PC-3 (cell line): ENCODE measurements at regions not wholly inside any gene's neighbourhood (a gene's known extent, or its start where the extent isn't known, plus 50 kb on each side); places are given as distances from the start of the nearest gene placed in this dataset.

Experiments
- ATAC-seq: fragments of 200-7000 bp; cut with Tn5 transposase; 2 replicates; pipeline ENCODE4 v1.9.1; 2020; ENCODE audit warnings: mild to moderate bottlenecking, moderate library complexity
- BruUV-seq: library from RNA; stranded (reverse); fragments of 400-500 nt; replicated peaks from 2 replicates; lab custom pipeline; 2021; lab: Mats Ljungman, UMichigan
- CTCF ChIA-PET: fragments of 300-600 bp; sonication (Branson Sonifier 250); formaldehyde crosslinking; loops from one replicate; lab custom pipeline; 2022; ENCODE audit warnings: antibody characterized with exemption; lab: Charles Lee
- POLR2A ChIA-PET: fragments of 300-600 bp; sonication (Branson Sonifier 250); formaldehyde crosslinking; loops from one replicate; lab custom pipeline; 2022; ENCODE audit warnings: antibody characterized with exemption; ENCODE audit not compliant: unreplicated experiment; lab: Charles Lee
- DNase-seq: peaks from one replicate; pipeline ENCODE4 v3.0.0-alpha.2; 2015
- H2AFZ ChIP-seq: fragments of 300-600 bp; sonication (generic); 2 replicates; pipeline ENCODE4 v1.6.0; 2016; ENCODE audit warnings: antibody characterized with exemption, low read length
- H3F3A ChIP-seq: fragments of 300-600 bp; sonication (generic); one replicate; pipeline ENCODE4 v1.6.0; 2017; ENCODE audit warnings: antibody characterized with exemption, low read length, control low read depth, mild to moderate bottlenecking; ENCODE audit not compliant: unreplicated experiment
- H3K27ac ChIP-seq: fragments of 300-600 bp; sonication (generic); 2 replicates; pipeline ENCODE4 v1.5.1; 2016; ENCODE audit warnings: mild to moderate bottlenecking, low read length
- H3K27me3 ChIP-seq: fragments of 300-600 bp; sonication (generic); 2 replicates; pipeline ENCODE4 v1.6.1; 2016; ENCODE audit warnings: low read length, mixed read lengths
- H3K36me3 ChIP-seq: fragments of 300-600 bp; sonication (generic); 2 replicates; pipeline ENCODE4 v1.6.1; 2016; ENCODE audit warnings: low read depth, mixed run types, low read length, mixed read lengths
- H3K4me1 ChIP-seq: fragments of 300-600 bp; sonication (generic); 2 replicates; pipeline ENCODE4 v1.5.1; 2016; ENCODE audit warnings: low read length; ENCODE audit not compliant: insufficient read depth
- H3K4me2 ChIP-seq: fragments of 300-600 bp; sonication (generic); 2 replicates; pipeline ENCODE4 v1.6.0; 2016; ENCODE audit warnings: low read length
- H3K4me3 ChIP-seq: fragments of 300-600 bp; sonication (generic); 2 replicates; pipeline ENCODE4 v1.5.1; 2016; ENCODE audit warnings: mild to moderate bottlenecking, low read length, mixed read lengths
- H3K79me2 ChIP-seq: fragments of 300-600 bp; sonication (generic); 2 replicates; pipeline ENCODE4 v1.6.1; 2017; ENCODE audit warnings: low read length, mixed read lengths
- H3K9ac ChIP-seq: fragments of 300-600 bp; sonication (generic); 2 replicates; pipeline ENCODE4 v1.6.0; 2016; ENCODE audit warnings: mild to moderate bottlenecking, low read length
- H3K9me2 ChIP-seq: fragments of 300-600 bp; sonication (generic); replicated peaks from 2 replicates; pipeline ENCODE4 v1.6.1; 2016; ENCODE audit warnings: mixed run types, low read length, mixed read lengths
- H3K9me3 ChIP-seq: fragments of 300-600 bp; sonication (generic); 2 replicates; pipeline ENCODE4 v1.6.1; 2016; ENCODE audit warnings: low read length, mixed read lengths
- H4K20me1 ChIP-seq: fragments of 300-600 bp; sonication (generic); 2 replicates; pipeline ENCODE4 v1.6.1; 2016; ENCODE audit warnings: low read length, mixed read lengths
- CTCF ChIP-seq: fragments of 300-600 bp; sonication (generic); conservative IDR thresholded peaks from 2 replicates; pipeline ENCODE4 v1.5.1; 2017; ENCODE audit warnings: antibody characterized with exemption, low read depth, mild to moderate bottlenecking, low read length
- EZH2 ChIP-seq: fragments of 300-600 bp; sonication (generic); IDR thresholded peaks from one replicate; pipeline ENCODE4 v1.6.1; 2017; ENCODE audit warnings: antibody characterized with exemption, mild to moderate bottlenecking, low read length; ENCODE audit not compliant: unreplicated experiment
- EZH2phosphoT487 ChIP-seq: fragments of 300-600 bp; sonication (generic); IDR thresholded peaks from 2 replicates; pipeline ENCODE4 v1.6.1; 2018; ENCODE audit warnings: mild to moderate bottlenecking, antibody characterized with exemption, low read length, borderline replicate concordance
- intact Hi-C: fragments of 100-400 bp; cut with micrococcal nuclease; formaldehyde crosslinking; loops from 2 replicates; pipeline ENCODE4 v1.9.0; 2023

GRCh38 chr10:65816536-65816935 lies 1109.3 kb upstream of the LRRTM3 start:
- H3K4me2 ChIP-seq = no peak overlapping the region
- DNase-seq (no peak), ATAC-seq (no peak)
- POLR2A ChIA-PET = no interaction called here
- H3K4me3 ChIP-seq = no peak overlapping the region
- H3K9me3 ChIP-seq = no peaks in the 10 kb centered on the region
- H3K9ac ChIP-seq = no peak overlapping the region
- no peaks in the 10 kb centered on the region for H3K4me1 ChIP-seq
- intact Hi-C loops = no loop called here
- H3K36me3 ChIP-seq = no peaks in the 10 kb centered on the region
- no TSS peak for BruUV-seq
- CTCF ChIA-PET = no interaction called here
- no peak for TF ChIP-seq EZH2
- TF ChIP-seq CTCF = no peak
- no peak for TF ChIP-seq EZH2phosphoT487
- H2AFZ ChIP-seq = no peak overlapping the region
- no peaks in the 10 kb centered on the region for H4K20me1 ChIP-seq
- 0 out of 2 replicates have a peak, but pooled peaks cover 3% of the 10 kb centered on the region for H3K27me3 ChIP-seq
- H3K27ac ChIP-seq = no peak overlapping the region
- H3K79me2 ChIP-seq = no peaks in the 10 kb centered on the region
- H3F3A ChIP-seq = no peaks in the 10 kb centered on the region
- no peaks in the 10 kb centered on the region for H3K9me2 ChIP-seq

- 0 out of 2 replicates have a peak, but pooled peaks cover 3% of the 10 kb centered on the region for H3K27me3 ChIP-seq
- H3K36me3 ChIP-seq = no peaks in the 10 kb centered on the region
- H3K4me1 ChIP-seq = no peaks in the 10 kb centered on the region
- no peak for DNase-seq
- intact Hi-C loops = no loop called here
- ChIA-PET POLR2A (no interaction called here), CTCF (no interaction called here)
- no peak overlapping the region for H3K4me3 ChIP-seq
- no peaks in the 10 kb centered on the region for H3F3A ChIP-seq
- H3K9me2 ChIP-seq = no peaks in the 10 kb centered on the region
- BruUV-seq = no TSS peak
- no peak overlapping the region for H3K9ac ChIP-seq
- no peaks in the 10 kb centered on the region for H4K20me1 ChIP-seq
- no peak overlapping the region for H2AFZ ChIP-seq
- TF ChIP-seq EZH2phosphoT487 (no peak), CTCF (no peak)
- ATAC-seq = peak; percentile 43; the same call in 1 of the 2 replicates
- no peaks in the 10 kb centered on the region for H3K79me2 ChIP-seq
- H3K27ac ChIP-seq = no peak overlapping the region
- H3K9me3 ChIP-seq = no peaks in the 10 kb centered on the region
- no peak overlapping the region for H3K4me2 ChIP-seq
Measured at GRCh38 chr10:65818990-65819389, 1106.8 kb upstream of the LRRTM3 start.

GRCh38 chr10:65827359-65827758 lies 1098.5 kb upstream of the LRRTM3 start:
- H3K9me2 ChIP-seq = no peaks in the 10 kb centered on the region
- POLR2A ChIA-PET = no interaction called here
- intact Hi-C loops = no loop called here
- no peaks in the 10 kb centered on the region for H3K79me2 ChIP-seq
- no peak overlapping the region for H3K4me3 ChIP-seq
- CTCF ChIA-PET = no interaction called here
- no peak overlapping the region for H3K27ac ChIP-seq
- ATAC-seq (no peak), DNase-seq (no peak)
- no TSS peak for BruUV-seq
- H3K27me3 ChIP-seq = no peaks in the 10 kb centered on the region
- H3K9me3 ChIP-seq = no peaks in the 10 kb centered on the region
- H3K36me3 ChIP-seq = no peaks in the 10 kb centered on the region
- no peaks in the 10 kb centered on the region for H3F3A ChIP-seq
- H2AFZ ChIP-seq = no peak overlapping the region
- H4K20me1 ChIP-seq = no peaks in the 10 kb centered on the region
- H3K9ac ChIP-seq = no peak overlapping the region
- TF ChIP-seq EZH2phosphoT487 = no peak
- no peak for TF ChIP-seq CTCF
- no peak for TF ChIP-seq EZH2
- H3K4me1 ChIP-seq = no peaks in the 10 kb centered on the region
- no peak overlapping the region for H3K4me2 ChIP-seq
